SK-N-SH (cell line): ENCODE measurements at regions not wholly inside any gene's neighbourhood (a gene's known extent, or its start where the extent isn't known, plus 50 kb on each side); places are given as distances from the start of the nearest gene placed in this dataset.
A peak's percentile ranks its signal among the peaks of the same experiment; 100 is the strongest.

Source experiments
- CTCF ChIA-PET: fragments of 300-600, 350-600 bp; formaldehyde crosslinking; extraction: SDS; loops from one replicate; lab custom pipeline; 2021; lab: Yijun Ruan, JAX
- POLR2A ChIA-PET: fragments of 350-600 bp; sonication (Branson Sonifier 250); formaldehyde crosslinking; extraction: SDS; loops from one replicate; lab custom pipeline; 2020; ENCODE audit warnings: antibody characterized with exemption, inconsistent platforms; lab: Yijun Ruan, JAX
- DNase-seq: peaks from one replicate; pipeline ENCODE4 v3.0.0; 2012
- H2AFZ ChIP-seq: fragments of 200-600 bp; sonication (generic); 2 replicates; pipeline ENCODE4 v1.8.1; 2016; ENCODE audit warnings: antibody characterized with exemption, mild to moderate bottlenecking, low read depth
- H3F3A ChIP-seq: fragments of 200-600 bp; sonication (generic); replicated peaks from 2 replicates; pipeline ENCODE3; 2016; ENCODE audit warnings: antibody characterized with exemption, mild to moderate bottlenecking; ENCODE audit not compliant: insufficient read depth
- H3K27ac ChIP-seq, 2 experiments: fragments of 200-500 bp in 1 of 2; fragments of 200-600 bp in 1 of 2; sonication (Bioruptor generic) in 1 of 2; sonication (generic), shearing (Covaris generic) in 1 of 2; 2 replicates each; pipeline versions ENCODE4 v1.5.1 to v1.6.1; 2014 to 2016; ENCODE audit warnings: low read depth in 2 of 2, inconsistent platforms in 1 of 2, low read length in 1 of 2, mild to moderate bottlenecking in 1 of 2, mixed read lengths in 1 of 2
- H3K27me3 ChIP-seq: fragments of 200-600 bp; sonication (generic), shearing (Covaris generic); 2 replicates; pipeline ENCODE4 v1.6.1; 2016; ENCODE audit warnings: mixed run types; ENCODE audit not compliant: insufficient read depth
- H3K36me3 ChIP-seq, 2 experiments: fragments of 200-500 bp in 1 of 2; fragments of 200-600 bp in 1 of 2; sonication (Bioruptor generic) in 1 of 2; sonication (generic) in 1 of 2; replicated peaks in 1 of 2; 2 replicates each; pipeline versions ENCODE3 to v1.5.1; 2014 to 2016; ENCODE audit warnings: low read length in 1 of 2, mild to moderate bottlenecking in 1 of 2; ENCODE audit not compliant: insufficient read depth in 2 of 2, control insufficient read depth in 1 of 2
- H3K4me1 ChIP-seq, 2 experiments: fragments of 200-500 bp in 1 of 2; fragments of 200-600 bp in 1 of 2; sonication (Bioruptor generic) in 1 of 2; sonication (generic), shearing (Covaris generic) in 1 of 2; 2 replicates each; pipeline versions ENCODE4 v1.5.1 to v1.6.1; 2014 to 2016; ENCODE audit warnings: low read depth in 1 of 2, low read length in 1 of 2, mixed run types in 1 of 2; ENCODE audit not compliant: insufficient read depth in 2 of 2, control insufficient read depth in 1 of 2
- H3K4me2 ChIP-seq: fragments of 200-600 bp; sonication (generic), shearing (Covaris generic); 2 replicates; pipeline ENCODE4 v1.6.1; 2017; ENCODE audit warnings: mixed run types
- H3K4me3 ChIP-seq, 2 experiments: fragments of 200-500 bp in 1 of 2; fragments of 200-600 bp in 1 of 2; sonication (Bioruptor generic) in 1 of 2; sonication (generic), shearing (Covaris generic) in 1 of 2; 2 replicates each; pipeline versions ENCODE4 v1.5.1 to v1.8.1; 2014 to 2016; ENCODE audit warnings: low read depth in 2 of 2, inconsistent platforms in 1 of 2, low read length in 1 of 2, mild to moderate bottlenecking in 1 of 2, mixed read lengths in 1 of 2, moderate library complexity in 1 of 2
- H3K79me2 ChIP-seq: fragments of 200-600 bp; sonication (generic); 2 replicates; pipeline ENCODE4 v1.8.1; 2017; ENCODE audit warnings: mild to moderate bottlenecking; ENCODE audit not compliant: insufficient read depth
- H3K9ac ChIP-seq: fragments of 200-600 bp; sonication (generic); 2 replicates; pipeline ENCODE4 v1.6.1; 2017; ENCODE audit warnings: mixed run types
- H3K9me2 ChIP-seq: fragments of 200-600 bp; sonication (generic); 2 replicates; pipeline ENCODE4 v1.6.1; 2017; ENCODE audit warnings: mixed run types
- H3K9me3 ChIP-seq: fragments of 200-600 bp; sonication (generic); 2 replicates; pipeline ENCODE4 v1.6.1; 2017; ENCODE audit warnings: mixed run types, mild to moderate bottlenecking, moderate library complexity
- H4K20me1 ChIP-seq: fragments of 200-600 bp; sonication (generic); 2 replicates; pipeline ENCODE4 v1.6.1; 2017; ENCODE audit warnings: mild to moderate bottlenecking, mixed run types; ENCODE audit not compliant: insufficient read depth
- CHD2 ChIP-seq: fragments of 150-350 bp; IDR thresholded peaks from 2 replicates; pipeline ENCODE4 v1.6.1; 2018; ENCODE audit warnings: low read length; ENCODE audit not compliant: partially characterized antibody
- ELF1 ChIP-seq: IDR thresholded peaks from 2 replicates; pipeline ENCODE4 v1.4.0; 2012
- EP300 ChIP-seq, 2 experiments: IDR thresholded peaks; 2 replicates each; pipeline versions ENCODE4 v1.4.0 to v1.6.1; 2012; ENCODE audit warnings: borderline replicate concordance in 1 of 2, low read depth in 1 of 2, low read length in 1 of 2
- EZH2phosphoT487 ChIP-seq: fragments of 200-600 bp; sonication (generic); IDR thresholded peaks from 2 replicates; pipeline ENCODE4 v1.6.1; 2017; ENCODE audit warnings: low read depth, mixed run types, mild to moderate bottlenecking, antibody characterized with exemption, moderate library complexity, borderline replicate concordance
- FOSL2 ChIP-seq: IDR thresholded peaks from 2 replicates; pipeline ENCODE4 v1.4.0; 2012; ENCODE audit warnings: low read depth, mild to moderate bottlenecking, moderate library complexity, borderline replicate concordance
- FOXM1 ChIP-seq: IDR thresholded peaks from 2 replicates; pipeline ENCODE4 v1.4.0; 2012; ENCODE audit warnings: low read depth, mild to moderate bottlenecking
- GABPA ChIP-seq: IDR thresholded peaks from 2 replicates; pipeline ENCODE4 v1.4.0; 2012; ENCODE audit warnings: low read depth, mild to moderate bottlenecking
- GATA2 ChIP-seq: sonication (generic); formaldehyde crosslinking; IDR thresholded peaks from 2 replicates; pipeline ENCODE4 v1.5.0; 2020; ENCODE audit warnings: mild to moderate bottlenecking, missing genetic modification reagents
- JUND ChIP-seq: IDR thresholded peaks from 2 replicates; pipeline ENCODE4 v1.4.0; 2012
- NFIC ChIP-seq: IDR thresholded peaks from 2 replicates; pipeline ENCODE4 v1.4.0; 2012; ENCODE audit warnings: borderline replicate concordance
- NRF1 ChIP-seq: IDR thresholded peaks from 2 replicates; pipeline ENCODE4 v1.6.1; 2012; ENCODE audit warnings: low read depth, mild to moderate bottlenecking, low read length
- RFX5 ChIP-seq: IDR thresholded peaks from 2 replicates; pipeline ENCODE4 v1.6.1; 2012; ENCODE audit warnings: mild to moderate bottlenecking, improper control_type of control experiment, low read length
- SIN3A ChIP-seq: IDR thresholded peaks from 2 replicates; pipeline ENCODE4 v1.6.1; 2012; ENCODE audit warnings: low read depth, mild to moderate bottlenecking, low read length, moderate library complexity, borderline replicate concordance
- TCF12 ChIP-seq: IDR thresholded peaks from 2 replicates; pipeline ENCODE4 v1.4.0; 2012
- WGBS: methylation state at CpG from one replicate; pipeline ENCODE4 v1.1.6; 2017; ENCODE audit warnings: low lambda C conversion rate; 5-methylcytosine and 5-hydroxymethylcytosine counted together
- TF ChIP-seq, protein P1 (sequence below): IDR thresholded peaks from 2 replicates; pipeline ENCODE4 v1.4.0; 2012; ENCODE audit warnings: low read depth, borderline replicate concordance
- TF ChIP-seq, protein P2 (sequence below): IDR thresholded peaks from 2 replicates; pipeline ENCODE4 v1.4.0; 2012; ENCODE audit warnings: low read depth
- TF ChIP-seq, protein P3 (sequence below): IDR thresholded peaks from 2 replicates; pipeline ENCODE4; 2012
- TF ChIP-seq, protein P4 (sequence below): fragments of 150-350 bp; IDR thresholded peaks from 2 replicates; pipeline ENCODE4 v1.6.1; 2016; ENCODE audit warnings: mild to moderate bottlenecking, low read depth, low read length
- TF ChIP-seq, protein P5 (sequence below): IDR thresholded peaks from 2 replicates; pipeline ENCODE4 v1.6.1; 2012; ENCODE audit warnings: mild to moderate bottlenecking, low read depth, low read length, moderate library complexity

DNA sequence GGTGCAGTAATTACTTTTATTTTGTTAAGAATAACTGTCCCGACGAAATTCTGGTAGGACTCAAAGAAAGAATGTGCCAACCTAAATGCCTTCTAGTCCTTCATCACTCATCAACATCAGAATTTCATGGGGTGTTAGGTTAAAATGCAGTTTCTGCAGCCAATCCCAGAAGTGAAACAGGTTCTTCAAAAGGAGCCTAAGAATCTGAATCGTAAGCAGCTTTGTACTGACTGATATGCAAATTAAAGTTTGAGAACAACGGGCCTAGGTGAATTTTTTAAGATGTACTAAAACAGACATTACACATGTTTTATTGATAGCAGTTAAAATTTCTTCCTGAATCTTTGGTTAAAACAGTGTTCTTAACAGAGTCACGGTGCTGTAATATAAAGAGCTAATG lies 140.3 kb upstream of the ZC3H15 start:
- H3K36me3 ChIP-seq = no peaks in the 10 kb centered on the region
- POLR2A ChIA-PET = no interaction called here
- H3K4me3 ChIP-seq = no peak overlapping the region
- no peaks in the 10 kb centered on the region for H3K79me2 ChIP-seq
- 85% methylated on average over 5 of the region's 5 CpGs for WGBS
- peaks cover 16% of the 10 kb centered on the region for H3F3A ChIP-seq
- H3K4me2 ChIP-seq = no peak overlapping the region
- DNase-seq = no peak
- no peak overlapping the region for H3K9ac ChIP-seq
- no peaks in the 10 kb centered on the region for H3K27me3 ChIP-seq
- H3K4me1 ChIP-seq = peaks cover 11 to 25% of the 10 kb centered on the region in 2 experiments; a peak in 3 of 4 replicates
- H3K9me3 ChIP-seq = no peaks in the 10 kb centered on the region
- H2AFZ ChIP-seq = no peak overlapping the region
- peak overlapping the region in 1 of 2 experiments; percentile 93; a peak in 1 of 4 replicates for H3K27ac ChIP-seq
- no peak for TF ChIP-seq RFX5
- TF ChIP-seq NFIC = no peak
- TF ChIP-seq JUND = no peak
- TF ChIP-seq, protein P1, sequence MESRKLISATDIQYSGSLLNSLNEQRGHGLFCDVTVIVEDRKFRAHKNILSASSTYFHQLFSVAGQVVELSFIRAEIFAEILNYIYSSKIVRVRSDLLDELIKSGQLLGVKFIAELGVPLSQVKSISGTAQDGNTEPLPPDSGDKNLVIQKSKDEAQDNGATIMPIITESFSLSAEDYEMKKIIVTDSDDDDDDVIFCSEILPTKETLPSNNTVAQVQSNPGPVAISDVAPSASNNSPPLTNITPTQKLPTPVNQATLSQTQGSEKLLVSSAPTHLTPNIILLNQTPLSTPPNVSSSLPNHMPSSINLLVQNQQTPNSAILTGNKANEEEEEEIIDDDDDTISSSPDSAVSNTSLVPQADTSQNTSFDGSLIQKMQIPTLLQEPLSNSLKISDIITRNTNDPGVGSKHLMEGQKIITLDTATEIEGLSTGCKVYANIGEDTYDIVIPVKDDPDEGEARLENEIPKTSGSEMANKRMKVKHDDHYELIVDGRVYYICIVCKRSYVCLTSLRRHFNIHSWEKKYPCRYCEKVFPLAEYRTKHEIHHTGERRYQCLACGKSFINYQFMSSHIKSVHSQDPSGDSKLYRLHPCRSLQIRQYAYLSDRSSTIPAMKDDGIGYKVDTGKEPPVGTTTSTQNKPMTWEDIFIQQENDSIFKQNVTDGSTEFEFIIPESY = no peak
- TF ChIP-seq, protein P2, sequence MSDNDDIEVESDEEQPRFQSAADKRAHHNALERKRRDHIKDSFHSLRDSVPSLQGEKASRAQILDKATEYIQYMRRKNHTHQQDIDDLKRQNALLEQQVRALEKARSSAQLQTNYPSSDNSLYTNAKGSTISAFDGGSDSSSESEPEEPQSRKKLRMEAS = no peak
- TF ChIP-seq, protein P3, sequence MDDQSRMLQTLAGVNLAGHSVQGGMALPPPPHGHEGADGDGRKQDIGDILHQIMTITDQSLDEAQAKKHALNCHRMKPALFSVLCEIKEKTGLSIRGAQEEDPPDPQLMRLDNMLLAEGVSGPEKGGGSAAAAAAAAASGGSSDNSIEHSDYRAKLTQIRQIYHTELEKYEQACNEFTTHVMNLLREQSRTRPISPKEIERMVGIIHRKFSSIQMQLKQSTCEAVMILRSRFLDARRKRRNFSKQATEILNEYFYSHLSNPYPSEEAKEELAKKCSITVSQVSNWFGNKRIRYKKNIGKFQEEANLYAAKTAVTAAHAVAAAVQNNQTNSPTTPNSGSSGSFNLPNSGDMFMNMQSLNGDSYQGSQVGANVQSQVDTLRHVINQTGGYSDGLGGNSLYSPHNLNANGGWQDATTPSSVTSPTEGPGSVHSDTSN = no peak
- TF ChIP-seq ELF1 = no peak
- no peak for TF ChIP-seq EP300 (IDR thresholded peaks at IDR 0.05; ENCODE audit: borderline replicate concordance in 1 of 2, low read depth in 1 of 2, low read length in 1 of 2)
- TF ChIP-seq CHD2 = no peak
- no peak for TF ChIP-seq EZH2phosphoT487
- TF ChIP-seq FOSL2 = no peak
- no peak for TF ChIP-seq GABPA
- no peak for TF ChIP-seq NRF1
- TF ChIP-seq, protein P4, sequence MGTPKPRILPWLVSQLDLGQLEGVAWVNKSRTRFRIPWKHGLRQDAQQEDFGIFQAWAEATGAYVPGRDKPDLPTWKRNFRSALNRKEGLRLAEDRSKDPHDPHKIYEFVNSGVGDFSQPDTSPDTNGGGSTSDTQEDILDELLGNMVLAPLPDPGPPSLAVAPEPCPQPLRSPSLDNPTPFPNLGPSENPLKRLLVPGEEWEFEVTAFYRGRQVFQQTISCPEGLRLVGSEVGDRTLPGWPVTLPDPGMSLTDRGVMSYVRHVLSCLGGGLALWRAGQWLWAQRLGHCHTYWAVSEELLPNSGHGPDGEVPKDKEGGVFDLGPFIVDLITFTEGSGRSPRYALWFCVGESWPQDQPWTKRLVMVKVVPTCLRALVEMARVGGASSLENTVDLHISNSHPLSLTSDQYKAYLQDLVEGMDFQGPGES = no peak
- no peak for TF ChIP-seq TCF12
- TF ChIP-seq, all 33 proteins: peak for 0
- Histone ChIP-seq H3K9me2 (0 out of 2 replicates have a peak, but pooled peaks cover 5% of the 10 kb centered on the region), H4K20me1 (no peaks in the 10 kb centered on the region; the same call in 1 of the 2 replicates)
- CTCF ChIA-PET = no interaction called here

DNA sequence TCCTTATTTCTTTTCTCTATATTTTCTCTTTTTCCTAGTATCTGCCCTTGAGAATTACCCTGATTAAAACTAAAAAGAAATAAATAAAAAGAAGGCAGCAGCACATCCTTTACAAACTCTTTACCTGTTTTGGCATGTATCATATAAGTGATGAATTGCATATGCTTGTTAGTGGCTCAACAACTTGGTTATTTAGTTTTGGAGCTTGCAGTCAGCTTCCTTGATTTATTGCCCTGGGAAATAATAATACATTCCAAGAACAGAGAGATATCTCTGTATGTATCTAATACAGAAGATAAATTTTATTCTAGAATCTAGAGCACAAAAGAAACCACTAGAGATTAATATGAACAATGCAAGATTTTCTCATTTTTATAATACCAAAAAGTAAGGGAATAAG lies 139.8 kb upstream of the ZC3H15 start:
- DNase-seq = no peak
- Histone ChIP-seq H3K79me2 (no peaks in the 10 kb centered on the region), H3K9me3 (no peaks in the 10 kb centered on the region), H3K27ac (peak overlapping the region in 1 of 2 experiments; percentile 93; a peak in 2 of 4 replicates), H3K36me3 (no peaks in the 10 kb centered on the region), H3F3A (peaks cover 17% of the 10 kb centered on the region), H3K27me3 (no peaks in the 10 kb centered on the region), H4K20me1 (no peaks in the 10 kb centered on the region; the same call in 1 of the 2 replicates), H3K9ac (no peak overlapping the region), H2AFZ (no peak overlapping the region), H3K9me2 (0 out of 2 replicates have a peak, but pooled peaks cover 5% of the 10 kb centered on the region), H3K4me3 (no peak overlapping the region), H3K4me2 (no peak overlapping the region), H3K4me1 (peaks cover 11 to 25% of the 10 kb centered on the region in 2 experiments; a peak in 3 of 4 replicates)
- CTCF ChIA-PET = no interaction called here
- POLR2A ChIA-PET = no interaction called here
- TF ChIP-seq ELF1 (no peak), GATA2 (CRISPR knock-in tag) (no peak), FOXM1 (no peak), SIN3A (no peak), TCF12 (no peak), FOSL2 (no peak)
- TF ChIP-seq, protein P1 = no peak
- TF ChIP-seq, protein P5, sequence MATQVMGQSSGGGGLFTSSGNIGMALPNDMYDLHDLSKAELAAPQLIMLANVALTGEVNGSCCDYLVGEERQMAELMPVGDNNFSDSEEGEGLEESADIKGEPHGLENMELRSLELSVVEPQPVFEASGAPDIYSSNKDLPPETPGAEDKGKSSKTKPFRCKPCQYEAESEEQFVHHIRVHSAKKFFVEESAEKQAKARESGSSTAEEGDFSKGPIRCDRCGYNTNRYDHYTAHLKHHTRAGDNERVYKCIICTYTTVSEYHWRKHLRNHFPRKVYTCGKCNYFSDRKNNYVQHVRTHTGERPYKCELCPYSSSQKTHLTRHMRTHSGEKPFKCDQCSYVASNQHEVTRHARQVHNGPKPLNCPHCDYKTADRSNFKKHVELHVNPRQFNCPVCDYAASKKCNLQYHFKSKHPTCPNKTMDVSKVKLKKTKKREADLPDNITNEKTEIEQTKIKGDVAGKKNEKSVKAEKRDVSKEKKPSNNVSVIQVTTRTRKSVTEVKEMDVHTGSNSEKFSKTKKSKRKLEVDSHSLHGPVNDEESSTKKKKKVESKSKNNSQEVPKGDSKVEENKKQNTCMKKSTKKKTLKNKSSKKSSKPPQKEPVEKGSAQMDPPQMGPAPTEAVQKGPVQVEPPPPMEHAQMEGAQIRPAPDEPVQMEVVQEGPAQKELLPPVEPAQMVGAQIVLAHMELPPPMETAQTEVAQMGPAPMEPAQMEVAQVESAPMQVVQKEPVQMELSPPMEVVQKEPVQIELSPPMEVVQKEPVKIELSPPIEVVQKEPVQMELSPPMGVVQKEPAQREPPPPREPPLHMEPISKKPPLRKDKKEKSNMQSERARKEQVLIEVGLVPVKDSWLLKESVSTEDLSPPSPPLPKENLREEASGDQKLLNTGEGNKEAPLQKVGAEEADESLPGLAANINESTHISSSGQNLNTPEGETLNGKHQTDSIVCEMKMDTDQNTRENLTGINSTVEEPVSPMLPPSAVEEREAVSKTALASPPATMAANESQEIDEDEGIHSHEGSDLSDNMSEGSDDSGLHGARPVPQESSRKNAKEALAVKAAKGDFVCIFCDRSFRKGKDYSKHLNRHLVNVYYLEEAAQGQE = no peak
